ENCODE measurements at regions not wholly inside any gene's neighbourhood (a gene's known extent, or its start where the extent isn't known, plus 50 kb on each side); places are given as distances from the start of the nearest gene placed in this dataset.

DNA sequence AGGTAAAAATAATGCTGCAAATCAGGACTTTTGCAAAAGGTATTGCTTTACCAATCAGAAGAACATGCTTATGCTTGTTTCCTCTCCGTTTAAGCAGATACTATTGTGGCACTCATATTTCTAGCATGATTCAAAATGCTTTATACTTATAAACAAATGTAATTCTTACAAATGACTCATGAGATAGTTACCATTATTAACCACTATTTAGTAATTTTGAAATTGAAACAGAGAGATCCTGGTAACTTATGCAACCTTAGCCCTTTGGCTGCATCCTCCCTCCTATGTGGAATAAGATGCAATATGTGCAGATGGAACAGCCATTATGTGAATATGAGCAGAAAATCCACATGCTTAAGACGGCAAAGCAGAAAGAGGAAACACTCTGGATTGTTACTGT is 164.7 kb downstream of the PCDH18 start:
- Histone ChIP-seq H3K4me1 (ENCODE audit: control insufficient read depth, insufficient read depth, low read length) (no peaks in the 10 kb centered on the region), H3K4me2 (ENCODE audit: control insufficient read depth, insufficient read depth) (no peak overlapping the region), H3K79me2 (ENCODE audit: control insufficient read depth, insufficient read depth, low read length) (no peaks in the 10 kb centered on the region), H4K20me1 (ENCODE audit: control insufficient read depth, insufficient read depth) (no peaks in the 10 kb centered on the region), H3K9ac (ENCODE audit: control insufficient read depth, insufficient read depth, low read length) (no peak overlapping the region), H3K36me3 (ENCODE audit: control insufficient read depth in 2 of 2, insufficient read depth in 2 of 2, low read length in 1 of 2) (no peaks in the 10 kb centered on the region), H2AFZ (ENCODE audit: control insufficient read depth, low read depth, low read length) (no peak overlapping the region), H3K27ac (ENCODE audit: control insufficient read depth, insufficient read depth) (no peak overlapping the region), H3K9me3 (replicated peaks; ENCODE audit: control insufficient read depth, insufficient read depth, low read length) (no peaks in the 10 kb centered on the region), H3K27me3 (replicated peaks in 1 of 2; ENCODE audit: control insufficient read depth in 2 of 2, insufficient read depth in 2 of 2, low read length in 1 of 2) (no peaks in the 10 kb centered on the region), H3K4me3 (no peak overlapping the region)
- POLR2A ChIA-PET, result no interaction called here
- no TSS peak for BruUV-seq (replicated peaks)
- FAIRE-seq, result no peak
- CTCF ChIA-PET, result no interaction called here
- intact Hi-C loops (cut with micrococcal nuclease; ENCODE audit: unreplicated experiment), result no loop called here
- no peak for DNase-seq (ENCODE audit: low read depth, low spot score)
- in situ Hi-C loops (cut with MboI), result no loop called here
- RAD21 ChIA-PET (ENCODE audit: unreplicated experiment), result no interaction called here
- SMC1A ChIA-PET (ENCODE audit: uncharacterized antibody, unreplicated experiment), result no interaction called here
- WGBS (ENCODE audit: insufficient coverage, insufficient replicate concordance, low lambda C conversion rate, missing lambda C conversion rate), result 15% methylated on average over 2 of the region's 2 CpGs
- ATAC-seq, result no peak; the same call in 2 of the 3 replicates
- no peak for TF ChIP-seq HCFC1 (IDR thresholded peaks at IDR 0.05; ENCODE audit: low read length)
- TF ChIP-seq, protein P1, sequence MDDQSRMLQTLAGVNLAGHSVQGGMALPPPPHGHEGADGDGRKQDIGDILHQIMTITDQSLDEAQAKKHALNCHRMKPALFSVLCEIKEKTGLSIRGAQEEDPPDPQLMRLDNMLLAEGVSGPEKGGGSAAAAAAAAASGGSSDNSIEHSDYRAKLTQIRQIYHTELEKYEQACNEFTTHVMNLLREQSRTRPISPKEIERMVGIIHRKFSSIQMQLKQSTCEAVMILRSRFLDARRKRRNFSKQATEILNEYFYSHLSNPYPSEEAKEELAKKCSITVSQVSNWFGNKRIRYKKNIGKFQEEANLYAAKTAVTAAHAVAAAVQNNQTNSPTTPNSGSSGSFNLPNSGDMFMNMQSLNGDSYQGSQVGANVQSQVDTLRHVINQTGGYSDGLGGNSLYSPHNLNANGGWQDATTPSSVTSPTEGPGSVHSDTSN (IDR thresholded peaks at IDR 0.05; ENCODE audit: insufficient replicate concordance, low read depth, low read length), result no peak
- TF ChIP-seq, protein P2, sequence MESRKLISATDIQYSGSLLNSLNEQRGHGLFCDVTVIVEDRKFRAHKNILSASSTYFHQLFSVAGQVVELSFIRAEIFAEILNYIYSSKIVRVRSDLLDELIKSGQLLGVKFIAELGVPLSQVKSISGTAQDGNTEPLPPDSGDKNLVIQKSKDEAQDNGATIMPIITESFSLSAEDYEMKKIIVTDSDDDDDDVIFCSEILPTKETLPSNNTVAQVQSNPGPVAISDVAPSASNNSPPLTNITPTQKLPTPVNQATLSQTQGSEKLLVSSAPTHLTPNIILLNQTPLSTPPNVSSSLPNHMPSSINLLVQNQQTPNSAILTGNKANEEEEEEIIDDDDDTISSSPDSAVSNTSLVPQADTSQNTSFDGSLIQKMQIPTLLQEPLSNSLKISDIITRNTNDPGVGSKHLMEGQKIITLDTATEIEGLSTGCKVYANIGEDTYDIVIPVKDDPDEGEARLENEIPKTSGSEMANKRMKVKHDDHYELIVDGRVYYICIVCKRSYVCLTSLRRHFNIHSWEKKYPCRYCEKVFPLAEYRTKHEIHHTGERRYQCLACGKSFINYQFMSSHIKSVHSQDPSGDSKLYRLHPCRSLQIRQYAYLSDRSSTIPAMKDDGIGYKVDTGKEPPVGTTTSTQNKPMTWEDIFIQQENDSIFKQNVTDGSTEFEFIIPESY (IDR thresholded peaks at IDR 0.05), result no peak
- TF ChIP-seq RCOR1 (conservative IDR thresholded peaks at IDR 0.05; ENCODE audit: low read depth, low read length), result no peak
- TF ChIP-seq ZBED1 (IDR thresholded peaks at IDR 0.05; ENCODE audit: borderline replicate concordance), result no peak
- no peak for TF ChIP-seq ZNF24 (IDR thresholded peaks at IDR 0.05)
- no peak for TF ChIP-seq RAD21 (IDR thresholded peaks at IDR 0.05; ENCODE audit: insufficient read depth, low read depth, low read length)
- TF ChIP-seq ZNF217 (IDR thresholded peaks at IDR 0.05), result no peak
- TF ChIP-seq, protein P3, sequence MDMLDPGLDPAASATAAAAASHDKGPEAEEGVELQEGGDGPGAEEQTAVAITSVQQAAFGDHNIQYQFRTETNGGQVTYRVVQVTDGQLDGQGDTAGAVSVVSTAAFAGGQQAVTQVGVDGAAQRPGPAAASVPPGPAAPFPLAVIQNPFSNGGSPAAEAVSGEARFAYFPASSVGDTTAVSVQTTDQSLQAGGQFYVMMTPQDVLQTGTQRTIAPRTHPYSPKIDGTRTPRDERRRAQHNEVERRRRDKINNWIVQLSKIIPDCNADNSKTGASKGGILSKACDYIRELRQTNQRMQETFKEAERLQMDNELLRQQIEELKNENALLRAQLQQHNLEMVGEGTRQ (IDR thresholded peaks at IDR 0.05; ENCODE audit: borderline replicate concordance, low read depth, low read length), result no peak
- TF ChIP-seq, protein P4, sequence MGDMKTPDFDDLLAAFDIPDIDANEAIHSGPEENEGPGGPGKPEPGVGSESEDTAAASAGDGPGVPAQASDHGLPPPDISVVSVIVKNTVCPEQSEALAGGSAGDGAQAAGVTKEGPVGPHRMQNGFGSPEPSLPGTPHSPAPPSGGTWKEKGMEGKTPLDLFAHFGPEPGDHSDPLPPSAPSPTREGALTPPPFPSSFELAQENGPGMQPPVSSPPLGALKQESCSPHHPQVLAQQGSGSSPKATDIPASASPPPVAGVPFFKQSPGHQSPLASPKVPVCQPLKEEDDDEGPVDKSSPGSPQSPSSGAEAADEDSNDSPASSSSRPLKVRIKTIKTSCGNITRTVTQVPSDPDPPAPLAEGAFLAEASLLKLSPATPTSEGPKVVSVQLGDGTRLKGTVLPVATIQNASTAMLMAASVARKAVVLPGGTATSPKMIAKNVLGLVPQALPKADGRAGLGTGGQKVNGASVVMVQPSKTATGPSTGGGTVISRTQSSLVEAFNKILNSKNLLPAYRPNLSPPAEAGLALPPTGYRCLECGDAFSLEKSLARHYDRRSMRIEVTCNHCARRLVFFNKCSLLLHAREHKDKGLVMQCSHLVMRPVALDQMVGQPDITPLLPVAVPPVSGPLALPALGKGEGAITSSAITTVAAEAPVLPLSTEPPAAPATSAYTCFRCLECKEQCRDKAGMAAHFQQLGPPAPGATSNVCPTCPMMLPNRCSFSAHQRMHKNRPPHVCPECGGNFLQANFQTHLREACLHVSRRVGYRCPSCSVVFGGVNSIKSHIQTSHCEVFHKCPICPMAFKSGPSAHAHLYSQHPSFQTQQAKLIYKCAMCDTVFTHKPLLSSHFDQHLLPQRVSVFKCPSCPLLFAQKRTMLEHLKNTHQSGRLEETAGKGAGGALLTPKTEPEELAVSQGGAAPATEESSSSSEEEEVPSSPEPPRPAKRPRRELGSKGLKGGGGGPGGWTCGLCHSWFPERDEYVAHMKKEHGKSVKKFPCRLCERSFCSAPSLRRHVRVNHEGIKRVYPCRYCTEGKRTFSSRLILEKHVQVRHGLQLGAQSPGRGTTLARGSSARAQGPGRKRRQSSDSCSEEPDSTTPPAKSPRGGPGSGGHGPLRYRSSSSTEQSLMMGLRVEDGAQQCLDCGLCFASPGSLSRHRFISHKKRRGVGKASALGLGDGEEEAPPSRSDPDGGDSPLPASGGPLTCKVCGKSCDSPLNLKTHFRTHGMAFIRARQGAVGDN (IDR thresholded peaks at IDR 0.05), result no peak
- TF ChIP-seq CBX3 (IDR thresholded peaks at IDR 0.05; ENCODE audit: borderline replicate concordance, low read depth), result no peak
- TF ChIP-seq, protein P5, sequence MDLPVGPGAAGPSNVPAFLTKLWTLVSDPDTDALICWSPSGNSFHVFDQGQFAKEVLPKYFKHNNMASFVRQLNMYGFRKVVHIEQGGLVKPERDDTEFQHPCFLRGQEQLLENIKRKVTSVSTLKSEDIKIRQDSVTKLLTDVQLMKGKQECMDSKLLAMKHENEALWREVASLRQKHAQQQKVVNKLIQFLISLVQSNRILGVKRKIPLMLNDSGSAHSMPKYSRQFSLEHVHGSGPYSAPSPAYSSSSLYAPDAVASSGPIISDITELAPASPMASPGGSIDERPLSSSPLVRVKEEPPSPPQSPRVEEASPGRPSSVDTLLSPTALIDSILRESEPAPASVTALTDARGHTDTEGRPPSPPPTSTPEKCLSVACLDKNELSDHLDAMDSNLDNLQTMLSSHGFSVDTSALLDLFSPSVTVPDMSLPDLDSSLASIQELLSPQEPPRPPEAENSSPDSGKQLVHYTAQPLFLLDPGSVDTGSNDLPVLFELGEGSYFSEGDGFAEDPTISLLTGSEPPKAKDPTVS (IDR thresholded peaks at IDR 0.05; ENCODE audit: low read depth, low read length), result no peak
- TF ChIP-seq, protein P6, sequence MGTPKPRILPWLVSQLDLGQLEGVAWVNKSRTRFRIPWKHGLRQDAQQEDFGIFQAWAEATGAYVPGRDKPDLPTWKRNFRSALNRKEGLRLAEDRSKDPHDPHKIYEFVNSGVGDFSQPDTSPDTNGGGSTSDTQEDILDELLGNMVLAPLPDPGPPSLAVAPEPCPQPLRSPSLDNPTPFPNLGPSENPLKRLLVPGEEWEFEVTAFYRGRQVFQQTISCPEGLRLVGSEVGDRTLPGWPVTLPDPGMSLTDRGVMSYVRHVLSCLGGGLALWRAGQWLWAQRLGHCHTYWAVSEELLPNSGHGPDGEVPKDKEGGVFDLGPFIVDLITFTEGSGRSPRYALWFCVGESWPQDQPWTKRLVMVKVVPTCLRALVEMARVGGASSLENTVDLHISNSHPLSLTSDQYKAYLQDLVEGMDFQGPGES (IDR thresholded peaks at IDR 0.05), result no peak
